ENCODE measurements at regions not wholly inside any gene's neighbourhood (a gene's known extent, or its start where the extent isn't known, plus 50 kb on each side); places are given as distances from the start of the nearest gene placed in this dataset.

DNA sequence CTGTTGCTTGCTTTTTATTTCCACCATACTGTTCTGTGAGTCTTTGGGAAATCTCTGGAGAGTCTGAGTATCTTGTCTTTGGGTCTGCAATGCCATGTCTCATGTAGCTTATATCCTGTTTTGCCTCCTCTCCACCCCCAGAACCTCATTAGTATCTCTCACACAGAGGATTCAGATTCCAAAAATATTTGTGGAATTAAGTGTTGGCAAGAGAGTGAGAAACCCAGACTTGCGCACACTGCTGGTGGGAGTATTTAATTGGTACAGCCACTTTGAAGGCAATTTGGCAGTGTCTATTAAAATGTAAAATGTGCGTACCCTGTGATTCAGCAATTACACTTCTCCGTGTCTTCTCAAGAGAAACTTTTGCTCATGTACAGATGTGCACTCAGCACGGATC lies 68.6 kb downstream of the ZNF621 start:
- no peak for DNase-seq (ENCODE audit: low spot score)

DNA sequence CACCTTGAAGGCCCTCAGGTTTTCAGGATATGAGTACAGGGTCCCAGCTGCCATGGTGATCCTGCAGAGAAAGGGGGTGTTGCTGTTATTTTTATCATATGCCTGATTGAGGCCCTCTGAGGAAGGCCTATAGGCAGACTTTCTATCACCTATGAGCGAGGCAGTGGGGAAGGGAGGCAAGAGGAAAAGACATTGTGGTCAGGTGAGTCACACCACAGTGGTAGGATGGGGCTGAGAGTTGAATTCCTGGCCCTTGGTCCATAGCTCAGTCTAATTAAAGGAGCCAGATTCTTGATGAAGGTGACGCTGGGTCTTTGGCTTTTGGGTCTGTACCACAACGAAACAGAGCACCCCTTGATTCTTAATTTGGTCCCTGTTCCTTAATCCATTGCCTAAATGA lies 72.7 kb downstream of the ZNF621 start:
- no peak for DNase-seq (ENCODE audit: low spot score)

DNA sequence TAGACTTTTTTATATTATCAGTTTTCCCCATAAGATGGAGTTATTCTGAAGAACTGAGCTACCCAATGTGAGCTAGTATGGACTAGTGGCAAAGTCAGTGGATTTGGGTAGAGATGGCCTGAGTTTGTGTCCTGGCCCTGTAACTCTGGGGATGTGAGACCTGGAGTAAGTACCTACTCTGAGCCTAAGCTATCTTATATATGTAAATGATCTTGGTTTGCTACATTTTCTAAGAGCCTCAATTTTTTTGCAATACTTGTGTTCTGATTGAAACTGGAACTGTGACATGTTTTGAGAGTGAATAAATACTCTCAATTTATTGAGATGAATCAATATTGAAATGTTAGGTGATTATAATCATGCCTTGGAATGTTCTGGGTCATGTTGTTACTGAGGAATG lies 73.6 kb downstream of the ZNF621 start:
- DNase-seq (ENCODE audit: low spot score) = no peak

DNA sequence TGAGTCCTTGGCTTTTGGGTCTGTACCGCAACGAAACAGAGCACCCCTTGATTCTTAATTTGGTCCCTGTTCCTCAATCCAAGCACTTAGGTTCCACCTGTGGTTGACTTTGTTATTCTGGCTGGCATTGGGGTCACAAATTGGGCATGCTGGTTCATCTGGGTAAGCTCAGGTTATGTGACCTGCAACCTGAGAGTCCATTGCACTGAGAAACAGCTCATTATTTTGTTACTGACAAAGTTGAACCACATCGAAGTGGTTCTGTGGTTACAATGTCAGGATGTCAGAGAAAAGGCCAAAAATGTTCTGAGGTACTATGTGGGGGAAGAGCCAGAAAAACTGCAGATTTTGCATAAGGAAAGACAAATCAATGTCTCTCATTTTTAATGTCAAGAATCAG lies 74.2 kb downstream of the ZNF621 start:
- DNase-seq (ENCODE audit: low spot score) = no peak

DNA sequence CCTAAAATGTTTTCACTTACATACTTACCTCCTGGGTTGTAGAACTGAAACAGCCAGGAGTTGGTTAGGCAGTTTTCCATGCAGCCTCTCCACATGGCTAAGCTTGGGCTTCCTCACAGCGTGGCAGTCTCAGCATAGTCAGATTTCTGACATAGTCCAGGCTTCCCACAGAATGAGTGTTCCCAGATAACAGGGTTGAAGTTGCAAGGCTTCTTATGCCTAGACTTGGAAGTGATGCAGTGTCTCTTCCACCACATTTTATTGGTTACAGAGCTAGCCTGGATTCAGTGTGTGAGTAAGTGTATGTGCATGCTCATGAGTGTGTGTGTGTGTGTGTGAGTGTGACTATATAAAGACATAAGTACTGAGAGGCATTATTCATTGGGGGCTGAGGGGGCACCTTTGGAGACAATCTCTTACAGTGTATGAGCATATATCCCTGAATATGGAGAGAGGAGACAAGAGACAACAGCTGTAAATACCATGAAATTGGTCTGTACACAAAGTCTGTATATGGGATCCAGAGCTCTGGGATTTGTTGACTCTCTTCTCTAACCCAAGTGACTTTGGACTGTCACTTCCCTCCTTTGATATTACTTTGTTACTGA lies 78.1 kb downstream of the ZNF621 start:
- no peak for DNase-seq (ENCODE audit: low spot score)

DNA sequence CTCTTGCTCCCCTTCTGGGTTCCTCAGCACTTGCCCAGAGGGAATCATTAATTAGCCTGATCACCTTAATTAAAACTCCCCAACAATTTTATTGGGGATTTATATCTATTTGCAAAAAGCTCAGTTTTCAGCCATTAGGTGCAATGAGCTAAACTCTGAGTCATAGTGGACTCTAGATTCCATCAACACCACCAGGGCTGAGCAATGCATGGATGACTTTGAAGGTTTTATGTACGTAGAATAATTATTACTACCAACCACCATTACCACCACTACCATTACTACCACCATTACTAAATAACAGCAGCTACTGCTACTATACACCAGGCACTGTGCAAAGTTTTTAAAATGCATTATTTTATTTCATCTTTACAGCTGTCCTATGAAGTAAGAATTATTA lies 81.2 kb downstream of the ZNF621 start:
- no peak for DNase-seq (ENCODE audit: low spot score)

DNA sequence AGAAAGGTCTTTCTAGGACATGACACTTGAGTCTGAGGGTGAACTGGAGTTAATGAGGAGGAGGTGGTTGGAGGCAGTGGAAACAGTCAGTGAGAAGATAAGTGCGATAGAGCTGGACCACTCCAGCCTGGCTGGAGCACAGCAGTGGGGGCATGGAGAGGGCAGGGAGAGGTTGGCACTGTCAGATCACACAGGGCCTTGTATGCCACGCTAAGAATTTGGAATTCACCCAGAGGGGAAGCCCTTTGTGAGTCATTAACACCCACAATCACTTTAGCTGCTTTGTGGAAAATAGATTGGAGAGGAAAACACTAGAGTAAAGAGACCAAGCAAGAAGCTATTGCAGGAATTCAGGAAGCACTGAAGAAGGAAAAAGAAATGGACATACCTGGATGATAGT lies 83.3 kb downstream of the ZNF621 start:
- DNase-seq (ENCODE audit: low spot score) = no peak

DNA sequence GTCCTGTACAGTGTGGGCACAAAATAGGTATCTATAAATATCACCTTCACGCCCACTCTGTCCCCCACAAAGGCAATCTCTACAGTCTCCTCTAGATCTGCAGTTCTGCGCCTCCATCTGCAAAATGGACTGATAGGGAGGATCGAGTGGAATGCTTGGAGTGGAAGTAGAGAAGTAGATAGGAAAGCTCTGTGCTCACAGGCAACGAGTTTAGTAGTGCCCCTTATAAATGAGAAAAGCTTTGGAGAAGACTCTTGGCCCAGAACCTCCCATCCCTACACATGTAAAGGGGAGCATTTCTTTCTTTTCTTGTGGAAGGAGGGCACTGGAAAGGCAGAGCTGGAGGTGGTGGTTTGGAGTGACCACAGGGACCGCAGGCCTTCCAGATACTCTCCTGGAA lies 88.5 kb downstream of the ZNF621 start:
- DNase-seq (ENCODE audit: low spot score) = no peak

DNA sequence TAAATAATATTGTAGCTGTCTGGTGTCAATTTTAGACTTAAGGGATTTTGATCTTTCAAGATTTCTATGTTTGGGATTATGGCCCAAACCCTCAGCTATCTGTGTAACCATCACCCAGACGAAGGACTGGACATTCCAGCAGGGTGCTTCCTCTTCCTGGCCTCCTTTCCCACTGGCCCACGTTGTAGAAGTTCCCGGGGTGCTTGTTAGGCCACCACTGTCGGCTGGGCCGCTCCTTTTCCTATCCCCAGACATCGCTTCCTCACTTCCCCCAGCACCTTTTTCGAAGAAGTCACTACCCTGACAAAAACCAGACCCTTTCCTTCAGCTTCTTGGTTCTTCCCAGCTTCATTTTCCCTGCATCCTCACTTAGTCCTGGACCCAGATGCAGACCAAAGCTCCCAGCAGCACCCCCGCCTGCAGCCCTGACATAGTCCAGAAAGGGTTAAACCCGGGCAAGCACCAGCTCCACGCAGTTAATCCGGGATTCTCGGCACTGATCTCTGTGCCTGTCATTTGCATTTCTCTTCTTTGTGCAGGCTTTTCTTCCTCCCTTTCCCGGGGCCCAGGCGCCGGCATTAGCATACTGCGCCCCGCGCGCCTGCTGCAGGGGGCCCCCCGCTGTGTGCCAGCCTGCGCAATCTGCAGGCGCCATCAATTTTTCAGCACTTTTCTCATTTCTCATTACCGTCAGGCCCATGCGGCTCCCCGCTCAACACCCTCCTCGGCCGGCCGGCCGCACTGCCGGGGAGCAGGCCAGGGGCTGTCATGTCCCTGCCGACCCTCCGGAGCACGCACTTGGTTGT lies 90.6 kb downstream of the ZNF621 start:
- DNase-seq (ENCODE audit: low spot score) = no peak

DNA sequence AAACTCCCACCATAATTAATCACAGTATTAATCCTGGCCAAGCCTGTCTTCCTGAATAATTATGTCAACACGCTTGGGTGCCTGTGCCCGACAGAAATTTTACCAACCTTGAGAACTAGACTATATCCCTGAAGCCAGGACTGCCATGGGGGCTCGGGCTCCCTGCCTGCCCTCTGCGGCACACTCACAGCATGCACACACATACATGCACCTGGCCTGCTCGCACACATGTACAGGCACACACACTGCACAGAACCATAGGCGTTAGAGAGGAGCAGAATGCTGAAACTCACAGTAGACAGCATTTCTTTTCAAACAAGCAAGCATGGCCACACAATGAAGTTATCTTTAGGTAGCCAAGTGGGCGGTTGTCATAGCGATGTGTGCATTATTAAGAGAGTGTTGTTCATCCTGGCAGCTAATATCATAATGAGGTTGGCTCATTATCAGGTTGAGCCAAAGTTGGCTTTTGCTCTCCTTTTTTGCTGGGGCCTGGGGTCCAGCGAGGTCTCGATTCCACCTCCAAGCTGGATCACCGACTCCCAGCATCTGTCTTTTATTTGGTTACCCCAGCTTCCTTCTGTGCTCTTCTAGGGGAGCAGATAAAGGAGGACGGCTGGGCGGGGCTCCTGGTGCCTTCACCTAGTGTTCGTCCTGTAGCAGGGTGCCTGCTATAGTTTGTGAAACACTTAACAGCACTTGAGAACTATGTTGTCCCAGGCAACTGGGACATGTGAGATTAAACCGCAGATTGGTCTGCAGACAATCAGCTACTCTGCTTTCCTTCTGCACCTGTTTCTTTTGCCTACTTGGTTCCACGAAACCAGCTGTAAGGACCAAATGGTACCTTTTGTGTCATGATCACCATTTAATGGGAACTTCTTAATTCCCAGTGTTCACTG lies 91.4 kb downstream of the ZNF621 start:
- DNase-seq (ENCODE audit: low spot score) = no peak

DNA sequence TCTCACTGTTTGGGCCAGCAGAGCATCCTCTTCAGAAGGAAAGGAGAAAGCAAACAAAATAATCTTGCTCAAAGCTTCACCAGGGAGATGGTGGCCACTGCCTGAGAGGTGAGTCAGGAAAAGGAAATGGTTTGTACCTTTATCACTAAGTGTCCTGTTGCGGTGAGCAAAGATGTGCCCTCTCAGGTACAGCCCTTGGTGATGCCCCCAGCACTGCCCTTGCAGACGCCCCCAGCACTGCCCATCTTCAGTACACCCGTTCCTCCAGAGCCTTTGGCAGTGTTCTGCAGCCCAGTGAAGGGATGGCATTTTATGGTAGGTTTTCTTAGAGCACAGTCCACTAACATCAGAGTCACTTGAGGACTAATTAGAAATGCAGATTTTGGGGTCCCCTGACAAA lies 92.3 kb downstream of the ZNF621 start:
- no peak for DNase-seq (ENCODE audit: low spot score)

DNA sequence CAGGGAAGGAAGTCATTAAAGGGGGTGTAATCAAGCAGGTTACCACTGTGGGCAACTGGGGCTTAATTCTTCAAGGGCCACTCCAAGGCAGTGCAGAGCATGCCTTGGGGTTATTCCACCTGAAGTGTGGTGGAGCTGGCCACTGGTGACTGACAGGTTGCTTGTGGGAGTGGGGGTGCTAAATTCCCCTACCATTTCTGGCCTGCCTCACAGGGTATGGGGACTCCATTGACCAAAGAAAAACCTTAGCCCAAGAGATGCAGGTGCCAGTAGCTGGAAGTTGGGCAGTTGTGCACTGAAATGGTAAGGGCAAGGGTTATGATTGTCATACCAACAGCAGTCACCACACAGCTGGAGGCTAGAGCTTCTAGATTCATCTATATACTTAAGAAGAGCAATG lies 93.4 kb downstream of the ZNF621 start:
- no peak for DNase-seq (ENCODE audit: low spot score)

DNA sequence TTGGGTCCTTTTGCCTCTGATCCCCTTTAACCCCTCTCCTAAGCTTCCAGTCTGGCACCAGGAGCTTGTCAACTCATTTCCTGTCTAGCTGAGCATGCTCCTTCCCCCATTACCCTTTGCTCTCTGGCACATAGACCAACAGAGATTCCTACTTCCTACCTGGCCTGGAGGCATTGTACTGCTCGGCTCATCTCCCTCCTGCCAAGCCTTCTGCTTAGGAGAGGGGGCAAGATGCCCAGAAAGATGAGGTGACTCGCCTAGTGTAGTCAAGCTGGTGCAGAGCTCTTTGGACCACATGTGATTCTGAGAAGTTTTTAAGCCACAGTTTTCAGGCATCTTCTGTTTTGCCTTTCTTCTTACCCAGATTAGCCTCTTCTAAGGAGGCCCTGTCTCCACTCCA lies 95.4 kb downstream of the ZNF621 start:
- no peak for DNase-seq (ENCODE audit: low spot score)

DNA sequence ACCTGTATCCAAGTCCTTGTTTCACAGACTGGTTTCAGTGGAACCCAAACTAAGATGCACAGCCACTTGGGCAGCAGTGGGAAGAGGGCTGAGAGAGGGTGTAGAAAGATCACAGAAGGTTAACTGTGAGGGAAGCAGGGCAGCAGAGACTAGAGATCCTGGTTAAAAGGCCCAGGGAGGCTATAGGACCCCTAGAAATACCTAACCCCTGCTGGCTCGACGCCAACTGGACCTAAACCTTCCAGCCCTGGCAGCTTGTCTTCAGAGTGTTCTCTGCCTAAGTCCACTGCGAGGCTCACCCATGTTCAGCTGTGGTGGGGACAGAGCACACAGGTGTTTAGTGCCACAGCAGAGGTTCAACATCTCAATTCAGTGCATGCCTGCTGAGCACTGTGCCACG lies 96.5 kb downstream of the ZNF621 start:
- DNase-seq (ENCODE audit: low spot score) = no peak

DNA sequence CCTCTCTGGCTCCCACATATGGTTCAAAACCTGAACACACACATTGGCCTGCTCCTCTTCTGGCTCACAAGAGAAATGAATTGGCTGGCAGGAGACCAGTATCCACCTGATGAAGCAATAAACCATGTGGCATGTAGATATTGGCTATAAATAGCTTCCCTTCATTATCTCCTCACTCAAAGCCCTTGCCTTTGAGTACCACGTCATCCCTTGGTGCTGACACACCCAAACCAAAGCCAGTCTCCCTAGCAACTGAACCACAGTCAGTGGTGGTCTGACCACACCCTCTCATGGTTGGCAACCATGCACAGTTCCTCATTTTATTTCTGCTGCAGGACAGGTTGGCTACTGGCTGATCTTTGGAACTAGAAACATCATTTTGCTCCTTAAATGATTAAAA lies 98.8 kb downstream of the ZNF621 start:
- no peak for DNase-seq (ENCODE audit: low spot score)

DNA sequence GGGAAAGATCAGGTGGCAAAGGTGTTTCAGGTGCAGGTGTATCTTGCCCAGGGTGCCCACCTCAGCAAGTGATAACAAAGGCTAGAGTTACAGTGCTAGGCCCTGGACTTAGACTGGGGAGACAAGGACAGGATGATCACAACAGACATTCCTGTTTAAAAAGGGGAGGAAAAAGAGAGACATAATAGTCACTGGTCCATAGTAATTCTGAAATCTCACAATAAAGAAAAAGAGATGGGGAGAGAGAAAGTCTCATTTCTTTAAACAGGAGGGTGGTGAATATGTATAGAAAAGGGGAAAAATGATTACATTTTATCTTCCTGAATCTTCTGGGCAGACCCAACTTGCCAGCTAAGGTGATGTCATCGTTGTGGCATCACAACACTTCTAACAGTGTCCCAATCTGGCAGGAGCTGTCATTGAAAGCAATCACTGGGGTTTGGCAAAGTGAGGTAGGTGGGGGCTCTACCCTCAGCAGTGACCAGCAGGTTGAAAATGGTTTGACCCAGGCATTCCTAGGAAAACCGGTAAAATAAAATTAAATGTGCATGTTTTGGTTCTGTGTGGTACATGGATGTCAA lies 99.5 kb downstream of the ZNF621 start:
- no peak for DNase-seq (ENCODE audit: low spot score)

DNA sequence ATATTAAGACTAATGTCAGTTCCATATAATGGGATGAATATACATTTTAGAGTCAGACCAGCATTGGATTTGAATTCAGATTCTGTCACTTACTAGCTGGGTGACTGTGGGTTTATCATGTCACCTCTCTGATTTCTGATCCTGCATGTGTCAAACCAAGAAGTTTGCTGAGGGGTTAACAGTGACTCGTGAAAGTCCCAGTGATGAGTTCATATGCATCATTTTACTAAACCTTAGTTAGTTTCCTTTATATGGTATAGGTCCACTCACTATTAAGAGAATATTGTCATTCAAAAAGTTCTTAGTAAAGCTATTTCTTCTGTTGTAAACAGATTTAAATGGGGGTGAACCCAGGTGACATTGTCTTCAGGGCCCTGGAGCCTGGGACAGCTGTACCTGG lies 102.3 kb downstream of the ZNF621 start:
- no peak for DNase-seq (ENCODE audit: low spot score)

DNA sequence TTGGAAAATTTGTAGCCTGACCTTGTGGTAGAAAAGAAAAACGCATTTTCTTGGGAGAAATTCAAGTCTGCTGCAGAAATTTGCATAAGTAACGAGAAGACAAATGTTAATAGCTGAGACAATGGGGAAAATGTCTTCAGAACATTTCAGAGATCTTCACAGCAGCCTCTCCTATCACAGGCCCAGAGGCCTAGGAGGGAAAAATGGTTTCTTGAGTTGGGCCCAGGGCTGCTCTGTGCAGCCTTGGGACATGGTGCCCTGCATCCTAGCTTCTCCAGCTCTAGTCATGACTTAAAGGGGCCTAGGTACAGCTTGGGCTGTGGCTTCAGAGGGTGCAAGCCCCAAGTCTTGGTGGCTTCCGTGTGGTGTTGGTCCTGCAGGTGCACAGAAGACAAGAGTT lies 104.2 kb downstream of the ZNF621 start:
- DNase-seq (ENCODE audit: low spot score) = no peak

DNA sequence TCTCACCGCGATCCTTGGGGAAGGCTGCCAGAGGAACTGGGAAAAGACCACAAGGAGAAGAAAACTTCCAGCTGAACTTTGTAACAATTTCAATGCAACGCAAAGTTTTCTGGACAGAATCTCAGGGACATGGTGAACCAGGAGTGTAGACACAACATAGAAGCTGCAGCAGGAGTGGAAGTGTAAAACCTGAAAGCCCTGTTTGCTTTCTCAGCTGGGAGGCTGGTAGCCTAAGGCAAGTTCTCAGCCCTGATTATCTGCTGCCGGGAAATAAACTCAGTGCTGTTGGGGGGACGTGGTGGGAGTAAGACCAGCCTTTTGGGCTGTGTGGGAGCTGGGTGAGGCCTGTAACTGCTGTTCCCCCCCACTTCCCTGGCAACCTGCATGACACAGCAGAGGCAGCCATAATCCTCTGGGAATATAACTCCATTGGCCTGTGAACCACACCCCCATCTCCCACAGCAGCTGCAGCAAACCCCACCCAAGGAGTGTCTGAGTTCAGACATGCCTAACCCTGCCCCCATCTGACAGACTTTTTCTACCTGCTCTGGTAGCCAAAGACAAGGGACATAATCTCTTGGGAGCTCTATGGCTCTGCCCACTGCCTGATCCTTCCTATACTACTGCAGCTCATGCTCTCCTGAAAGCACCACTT lies 106.7 kb downstream of the ZNF621 start:
- no peak for DNase-seq (ENCODE audit: low spot score)

DNA sequence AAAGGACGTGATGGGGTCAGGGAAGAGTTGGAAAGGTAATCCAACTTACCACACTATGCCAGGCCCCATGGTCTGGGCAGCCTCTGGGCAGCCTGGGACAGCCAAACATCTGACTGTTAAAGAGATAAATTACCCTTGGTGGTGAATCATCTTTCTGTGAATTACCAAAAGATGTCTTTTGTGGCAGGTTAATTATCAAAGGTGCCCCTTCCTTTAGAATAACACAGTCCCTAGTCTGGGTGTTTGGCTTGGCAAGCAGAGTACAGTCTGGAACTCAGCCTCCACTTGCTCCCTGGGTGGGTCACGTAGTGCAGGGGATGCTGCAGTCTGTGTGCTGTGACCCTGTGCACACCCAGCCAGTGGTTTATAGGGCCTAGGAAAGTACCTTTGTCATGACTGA lies 113.1 kb downstream of the ZNF621 start:
- DNase-seq (ENCODE audit: low spot score) = no peak

DNA sequence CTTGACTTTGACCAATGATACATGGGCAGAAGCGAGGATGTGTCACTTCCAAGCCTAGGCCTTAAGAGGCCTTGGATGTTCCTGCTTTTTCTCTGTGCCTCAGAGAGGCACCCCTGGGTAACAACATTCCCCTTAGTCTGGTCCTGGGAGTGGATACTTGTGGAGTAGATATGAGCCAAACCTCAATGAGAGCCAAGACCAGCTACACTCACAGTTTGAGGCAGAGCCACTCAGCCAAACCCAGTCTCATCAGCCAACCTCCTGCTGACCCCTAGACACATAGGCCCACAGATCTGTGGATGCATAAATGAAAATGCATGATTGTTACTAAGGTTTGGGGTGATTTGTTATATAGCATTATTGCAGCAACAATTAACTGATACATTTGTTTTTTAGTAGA lies 114.2 kb downstream of the ZNF621 start:
- no peak for DNase-seq (ENCODE audit: low spot score)

DNA sequence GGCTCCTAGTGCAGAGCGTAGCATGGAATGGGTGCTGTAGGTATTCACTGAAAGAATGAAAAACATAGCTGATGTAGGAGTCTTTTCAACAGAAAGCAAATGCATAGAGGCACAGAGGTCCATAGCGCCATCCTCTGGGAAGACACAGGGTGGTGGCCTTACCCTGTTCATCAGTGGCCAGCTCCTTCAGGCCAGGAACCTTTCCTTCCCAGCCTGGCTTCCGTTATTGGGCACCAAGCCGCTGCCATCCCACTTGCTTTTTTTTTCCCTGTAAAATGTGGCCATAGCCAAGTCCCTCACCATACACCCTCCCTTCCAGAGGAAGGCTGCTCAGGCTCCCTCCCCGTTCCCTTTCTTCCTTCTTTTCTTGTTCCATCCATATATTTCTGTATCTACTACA lies 118.1 kb downstream of the ZNF621 start:
- no peak for DNase-seq (ENCODE audit: low spot score)
